ENCODE measurements at regions not wholly inside any gene's neighbourhood (a gene's known extent, or its start where the extent isn't known, plus 50 kb on each side); places are given as distances from the start of the nearest gene placed in this dataset.

- RAD21 ChIA-PET (ENCODE audit: unreplicated experiment), result no interaction called here
These were observed 128.4 kb upstream of the ZC3H11B start for GRCh38 chr1:219741011-219741970.

GRCh38 chr1:219733511-219734174 lies 120.7 kb upstream of the ZC3H11B start:
- H3K4me1 ChIP-seq (ENCODE audit: control insufficient read depth, insufficient read depth, low read length), result no peaks in the 10 kb centered on the region
- POLR2A ChIA-PET, result no interaction called here
- no peak overlapping the region for H3K27ac ChIP-seq (ENCODE audit: control insufficient read depth, insufficient read depth)
- intact Hi-C loops (cut with micrococcal nuclease; ENCODE audit: unreplicated experiment), result no loop called here
- no peaks in the 10 kb centered on the region for H3K9me3 ChIP-seq (replicated peaks; ENCODE audit: control insufficient read depth, insufficient read depth, low read length)
- RAD21 ChIA-PET (ENCODE audit: unreplicated experiment), result no interaction called here
- WGBS (ENCODE audit: insufficient coverage, insufficient replicate concordance, low lambda C conversion rate, missing lambda C conversion rate), result 17% methylated on average over 5 of the region's 5 CpGs
- H3K36me3 ChIP-seq (ENCODE audit: control insufficient read depth in 2 of 2, insufficient read depth in 2 of 2, low read length in 1 of 2), result no peaks in the 10 kb centered on the region
- no peaks in the 10 kb centered on the region for H4K20me1 ChIP-seq (ENCODE audit: control insufficient read depth, insufficient read depth)
- H3K9ac ChIP-seq (ENCODE audit: control insufficient read depth, insufficient read depth, low read length), result no peak overlapping the region
- ATAC-seq, result no peak
- DNase-seq (ENCODE audit: low read depth, low spot score), result no peak
- in situ Hi-C loops (cut with MboI), result no loop called here
- SMC1A ChIA-PET (ENCODE audit: uncharacterized antibody, unreplicated experiment), result no interaction called here
- CTCF ChIA-PET, result no interaction called here
- H3K79me2 ChIP-seq (ENCODE audit: control insufficient read depth, insufficient read depth, low read length), result no peaks in the 10 kb centered on the region
- no peak overlapping the region for H3K4me2 ChIP-seq (ENCODE audit: control insufficient read depth, insufficient read depth)
- no peak overlapping the region for H3K4me3 ChIP-seq
- no peak for FAIRE-seq
- no TSS peak for BruUV-seq (replicated peaks)
- no peaks in the 10 kb centered on the region for H3K27me3 ChIP-seq (replicated peaks in 1 of 2; ENCODE audit: control insufficient read depth in 2 of 2, insufficient read depth in 2 of 2, low read length in 1 of 2)
- no peak overlapping the region for H2AFZ ChIP-seq (ENCODE audit: control insufficient read depth, low read depth, low read length)
- TF ChIP-seq KDM1A (IDR thresholded peaks at IDR 0.05; ENCODE audit: borderline replicate concordance) (no peak), NR2C1 (IDR thresholded peaks at IDR 0.05) (no peak), GABPA (IDR thresholded peaks at IDR 0.05; ENCODE audit: low read depth) (no peak), SMC3 (IDR thresholded peaks at IDR 0.05; ENCODE audit: borderline replicate concordance, low read length) (no peak), CHD1 (IDR thresholded peaks at IDR 0.05; ENCODE audit: low read depth, low read length) (no peak), BCL11A (IDR thresholded peaks at IDR 0.05; ENCODE audit: low read depth, low read length) (no peak), ZNF274 (IDR thresholded peaks at IDR 0.05; ENCODE audit: insufficient read depth, insufficient read length) (no peak), ELK1 (IDR thresholded peaks at IDR 0.05; ENCODE audit: low read depth, low read length) (no peak), NKRF (conservative IDR thresholded peaks at IDR 0.05) (no peak), ZNF207 (IDR thresholded peaks at IDR 0.05; ENCODE audit: borderline replicate concordance) (no peak), RB1 (IDR thresholded peaks at IDR 0.05; ENCODE audit: borderline replicate concordance) (no peak), NRF1 (conservative IDR thresholded peaks at IDR 0.05; ENCODE audit: low read depth, low read length) (no peak), GATAD2B (conservative IDR thresholded peaks at IDR 0.05; ENCODE audit: low read depth) (no peak)

More at GRCh38 chr1:219741011-219741970, 128.4 kb upstream of the ZC3H11B start:
- Histone ChIP-seq H3K4me3 (no peak overlapping the region), H4K20me1 (ENCODE audit: control insufficient read depth, insufficient read depth) (no peaks in the 10 kb centered on the region), H3K79me2 (ENCODE audit: control insufficient read depth, insufficient read depth, low read length) (no peaks in the 10 kb centered on the region), H2AFZ (ENCODE audit: control insufficient read depth, low read depth, low read length) (no peak overlapping the region), H3K4me1 (ENCODE audit: control insufficient read depth, insufficient read depth, low read length) (no peaks in the 10 kb centered on the region), H3K4me2 (ENCODE audit: control insufficient read depth, insufficient read depth) (no peak overlapping the region), H3K36me3 (ENCODE audit: control insufficient read depth in 2 of 2, insufficient read depth in 2 of 2, low read length in 1 of 2) (no peaks in the 10 kb centered on the region), H3K9ac (ENCODE audit: control insufficient read depth, insufficient read depth, low read length) (no peak overlapping the region), H3K27ac (ENCODE audit: control insufficient read depth, insufficient read depth) (no peak overlapping the region), H3K9me3 (replicated peaks; ENCODE audit: control insufficient read depth, insufficient read depth, low read length) (no peaks in the 10 kb centered on the region), H3K27me3 (replicated peaks in 1 of 2; ENCODE audit: control insufficient read depth in 2 of 2, insufficient read depth in 2 of 2, low read length in 1 of 2) (0 out of 4 replicates have a peak, but pooled peaks cover 0 to 2% of the 10 kb centered on the region in 2 experiments)
- CTCF ChIA-PET, result interaction anchor here (0.9 kb wide), 1 partner anchor 80 kb away, joined by 3 read pairs; no protein-coding TSS in a partner anchor
- DNase-seq (ENCODE audit: low read depth, low spot score), result no peak
- intact Hi-C loops (cut with micrococcal nuclease; ENCODE audit: unreplicated experiment), result no loop called here
- in situ Hi-C loops (cut with MboI), result no loop called here
- no TSS peak for BruUV-seq (replicated peaks)
- SMC1A ChIA-PET (ENCODE audit: uncharacterized antibody, unreplicated experiment), result no interaction called here
- no peak for TF ChIP-seq ZZZ3 (IDR thresholded peaks at IDR 0.05; ENCODE audit: control insufficient read depth, insufficient read length, low read depth)
- no peak for FAIRE-seq
- ATAC-seq, result no peak
- 16% methylated on average over 4 of the region's 4 CpGs for WGBS (ENCODE audit: insufficient coverage, insufficient replicate concordance, low lambda C conversion rate, missing lambda C conversion rate)
- POLR2A ChIA-PET, result no interaction called here

Data from GM12878 (cell line).